CD4-positive, alpha-beta T cell (primary cell): ENCODE measurements at regions not wholly inside any gene's neighbourhood (a gene's known extent, or its start where the extent isn't known, plus 50 kb on each side); places are given as distances from the start of the nearest gene placed in this dataset.

Experiments used
- ATAC-seq: fragments of 200-7000 bp; cut with Tn5 transposase; one replicate; pipeline ENCODE4 v1.10.0; 2022; ENCODE audit warnings: mild to moderate bottlenecking; ENCODE audit not compliant: poor library complexity
- CTCF ChIA-PET: fragments of 350-600 bp; sonication (Branson Sonifier 250); formaldehyde crosslinking; loops from one replicate; lab custom pipeline; 2021; ENCODE audit warnings: antibody characterized with exemption, inconsistent platforms; lab: Charles Lee
- POLR2A ChIA-PET: fragments of 350-600 bp; sonication (Branson Sonifier 250); formaldehyde crosslinking; loops from one replicate; lab custom pipeline; 2021; ENCODE audit warnings: antibody characterized with exemption, inconsistent platforms; lab: Charles Lee
- DNase-seq, 14 experiments: peaks; one replicate each; pipeline ENCODE4 v3.0.0-alpha.2; 2013 to 2020; ENCODE audit warnings: mixed read lengths in 2 of 14
- H3K27ac ChIP-seq, 2 donors: one replicate each; pipeline versions ENCODE4 v1.5.1 to v1.7.0; 2013; ENCODE audit warnings: low read length in 2 of 2, low read depth in 1 of 2, mild to moderate bottlenecking in 1 of 2
- H3K27me3 ChIP-seq, 2 experiments: 1 replicate in 1 of 2; 2 replicates in 1 of 2; pipeline versions ENCODE4 v1.6.1 to v1.7.0; 2013; ENCODE audit warnings: low read length in 2 of 2, control low read depth in 1 of 2, mild to moderate bottlenecking in 1 of 2, moderate library complexity in 1 of 2; ENCODE audit not compliant: insufficient read depth in 2 of 2, control insufficient read depth in 1 of 2
- H3K36me3 ChIP-seq: one replicate; pipeline ENCODE4 v1.6.1; 2013; ENCODE audit warnings: low read length, control low read depth; ENCODE audit not compliant: insufficient read depth
- H3K4me1 ChIP-seq: one replicate; pipeline ENCODE4 v1.6.1; 2013; ENCODE audit warnings: low read length, control low read depth; ENCODE audit not compliant: insufficient read depth
- H3K4me3 ChIP-seq: one replicate; pipeline ENCODE4 v1.5.1; 2013; ENCODE audit warnings: mild to moderate bottlenecking, low read length, moderate library complexity
- H3K9me3 ChIP-seq, 2 experiments: 1 replicate in 1 of 2; 2 replicates in 1 of 2; pipeline versions ENCODE4 v1.6.1 to v1.7.0; 2013; ENCODE audit warnings: low read length in 2 of 2, mild to moderate bottlenecking in 2 of 2, control low read depth in 1 of 2, moderate library complexity in 1 of 2; ENCODE audit not compliant: control insufficient read depth in 1 of 2, insufficient read depth in 1 of 2
- H3K27ac Mint-ChIP-seq: one replicate; pipeline ENCODE4 v1.8.0; 2020; ENCODE audit warnings: mixed read lengths
- H3K27me3 Mint-ChIP-seq: one replicate; pipeline ENCODE4 v1.8.0; 2021; ENCODE audit warnings: mixed read lengths
- H3K36me3 Mint-ChIP-seq: one replicate; pipeline ENCODE4 v1.8.0; 2021; ENCODE audit warnings: low read depth, mixed read lengths
- H3K4me1 Mint-ChIP-seq: one replicate; pipeline ENCODE4 v1.8.0; 2021; ENCODE audit warnings: low read depth, mixed read lengths
- H3K4me3 Mint-ChIP-seq: one replicate; pipeline ENCODE4 v1.8.0; 2020; ENCODE audit warnings: mild to moderate bottlenecking, mixed read lengths
- H3K9me3 Mint-ChIP-seq: one replicate; pipeline ENCODE4 v1.8.0; 2020; ENCODE audit warnings: mixed read lengths
- CTCF ChIP-seq: fragments of 200-600 bp; IDR thresholded peaks from one replicate; pipeline ENCODE4 v1.8.0; 2022; ENCODE audit warnings: antibody characterized with exemption, mild to moderate bottlenecking
- intact Hi-C, 2 experiments: fragments of 100-400 bp; cut with DNase I in 1 of 2; cut with micrococcal nuclease in 1 of 2; formaldehyde crosslinking; loops; one replicate each; pipeline versions ENCODE4 v1.15.1 to v1.9.0; 2023 to 2025; cut with DNase I, micrococcal nuclease

GRCh38 chr11:35063488-35063931, 75.5 kb upstream of the CD44 start:
- POLR2A ChIA-PET, result interaction anchor here (1.2 to 2.5 kb wide), 2 partner anchors 16 to 37 kb away, joined by 3 to 8 read pairs; no protein-coding TSS in a partner anchor
- peaks cover 42% of the 10 kb centered on the region for H3K4me1 ChIP-seq

DNA sequence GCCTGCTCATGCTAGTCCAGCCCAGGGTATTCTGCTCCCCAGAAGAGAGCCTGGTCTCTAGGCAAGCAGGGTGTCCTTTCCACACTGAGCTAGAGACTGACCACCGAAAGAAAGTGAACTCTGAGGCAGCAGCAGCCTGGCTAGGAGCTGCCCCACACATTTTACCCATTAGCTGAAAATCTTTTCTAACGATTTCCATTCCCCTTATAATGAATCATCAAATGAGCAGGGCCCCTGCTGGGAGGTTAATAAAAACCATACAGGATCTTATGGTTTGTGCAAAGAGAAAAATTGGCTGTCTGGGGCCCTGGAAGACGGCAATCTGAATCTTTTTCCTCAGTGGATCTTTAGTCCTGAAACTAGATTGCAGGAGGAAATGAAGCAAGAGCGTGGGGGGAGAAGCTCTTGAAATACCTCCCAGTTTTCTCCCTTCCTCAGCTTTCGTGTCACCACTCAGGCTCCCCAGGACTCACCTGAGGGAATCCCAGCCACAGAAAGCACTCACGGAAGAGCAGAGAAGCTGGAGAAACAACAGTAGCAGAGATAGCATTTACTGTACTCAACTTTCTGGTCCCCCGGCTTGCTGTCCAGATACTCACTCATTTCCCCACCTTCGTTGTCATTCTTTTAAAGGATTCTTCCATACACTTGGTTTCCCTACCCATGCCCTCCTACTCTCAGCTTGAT, 74.7 kb upstream of the CD44 start:
- ChIA-PET CTCF (interaction anchor here (0.9 to 2.0 kb wide), 2 partner anchors 17 to 72 kb away, joined by 3 to 5 read pairs; no protein-coding TSS in a partner anchor), POLR2A (interaction anchor here (1.2 to 2.5 kb wide), 5 partner anchors 14 to 36 kb away, joined by 3 to 8 read pairs (median 4); no protein-coding TSS in a partner anchor)
- intact Hi-C loops, result no loop called here
- no peak for ATAC-seq
- Histone ChIP-seq H3K4me1 (peaks cover 35% of the 10 kb centered on the region), H3K4me3 (no peak overlapping the region), H3K27me3 (no peaks in the 10 kb centered on the region), H3K27ac (no peak overlapping the region), H3K36me3 (no peaks in the 10 kb centered on the region), H3K9me3 (no peaks in the 10 kb centered on the region)
- TF ChIP-seq CTCF, result no peak
- peaks cover 3% of the 10 kb centered on the region for H3K36me3 Mint-ChIP-seq
- no peak overlapping the region for H3K4me3 Mint-ChIP-seq
- no peaks in the 10 kb centered on the region for H3K9me3 Mint-ChIP-seq
- no peaks in the 10 kb centered on the region for H3K27me3 Mint-ChIP-seq
- peaks cover 24% of the 10 kb centered on the region for H3K4me1 Mint-ChIP-seq
- H3K27ac Mint-ChIP-seq, result no peak overlapping the region
- no peak for DNase-seq

More at GRCh38 chr11:35063488-35063931, 75.5 kb upstream of the CD44 start:
- H3K4me3 ChIP-seq, result no peak overlapping the region
- DNase-seq, result no peak
- no peak for TF ChIP-seq CTCF
- no peak for ATAC-seq
- Mint-ChIP-seq H3K36me3 (no peaks in the 10 kb centered on the region), H3K4me1 (peaks cover 27% of the 10 kb centered on the region), H3K9me3 (peaks cover under 1% of the 10 kb centered on the region), H3K27me3 (no peaks in the 10 kb centered on the region), H3K27ac (no peak overlapping the region), H3K4me3 (no peak overlapping the region)
- no peaks in the 10 kb centered on the region for H3K9me3 ChIP-seq
- no peaks in the 10 kb centered on the region for H3K36me3 ChIP-seq
- intact Hi-C loops, result no loop called here
- no peak overlapping the region for H3K27ac ChIP-seq
- H3K27me3 ChIP-seq, result no peaks in the 10 kb centered on the region
- CTCF ChIA-PET, result interaction anchor here (0.9 to 2.0 kb wide), 2 partner anchors 16 to 72 kb away, joined by 3 to 5 read pairs; no protein-coding TSS in a partner anchor

DNA sequence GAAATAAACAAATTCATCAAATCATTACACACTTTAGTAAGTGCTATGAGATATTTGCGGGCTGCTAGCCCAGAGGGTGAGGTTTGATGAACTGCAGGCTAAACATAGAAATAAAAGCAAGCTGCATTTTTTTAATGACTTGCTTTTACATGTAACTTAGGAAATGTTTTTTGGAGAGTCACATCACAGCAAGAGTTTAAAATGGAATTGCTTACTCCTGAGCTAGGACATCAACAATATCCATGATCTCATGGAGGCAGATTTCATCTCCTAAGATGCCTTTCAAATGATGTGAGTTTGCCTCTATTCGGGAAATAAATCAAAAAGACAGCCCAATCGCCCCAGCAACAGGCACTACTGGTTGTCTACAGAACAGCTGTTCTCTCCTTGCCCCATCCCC, 73.4 kb upstream of the CD44 start:
- no peak for DNase-seq
- Mint-ChIP-seq H3K36me3 (peaks cover 14% of the 10 kb centered on the region), H3K27me3 (no peaks in the 10 kb centered on the region), H3K4me3 (peak overlapping the region; percentile 5), H3K9me3 (peaks cover 3% of the 10 kb centered on the region), H3K27ac (peak overlapping the region; percentile 10), H3K4me1 (peaks cover 24% of the 10 kb centered on the region)
- intact Hi-C loops, result no loop called here
- CTCF ChIA-PET, result interaction anchor here (1.8 to 2.0 kb wide), 2 partner anchors 10 to 18 kb away, joined by 5 to 8 read pairs; no protein-coding TSS in a partner anchor
- ATAC-seq, result no peak
- Histone ChIP-seq H3K4me3 (no peak overlapping the region), H3K36me3 (no peaks in the 10 kb centered on the region), H3K4me1 (peaks cover 26% of the 10 kb centered on the region), H3K27me3 (no peaks in the 10 kb centered on the region), H3K9me3 (peaks cover 0 to 7% of the 10 kb centered on the region in 2 experiments), H3K27ac (no peak overlapping the region)
- TF ChIP-seq CTCF, result no peak
- POLR2A ChIA-PET, result interaction anchor here (1.2 to 3.3 kb wide), 6 partner anchors 11 to 25 kb away, joined by 3 to 15 read pairs (median 5); no protein-coding TSS in a partner anchor
